NCI-H1092 (cell line): ENCODE measurements at regions not wholly inside any gene's neighbourhood (a gene's known extent, or its start where the extent isn't known, plus 50 kb on each side); places are given as distances from the start of the nearest gene placed in this dataset.

ENCODE experiments used
- DNase-seq: peaks from one replicate; lab custom pipeline; 2025; lab: John Stamatoyannopoulos, UW

GRCh38 chr15:95325763-95326404 lies 1004.6 kb upstream of the NR2F2 start:
- no peak for DNase-seq

GRCh38 chr15:95326431-95327182 lies 1003.9 kb upstream of the NR2F2 start:
- DNase-seq: peak; percentile 1

- no peak for DNase-seq
Observed at GRCh38 chr15:95327183-95327525, 1003.3 kb upstream of the NR2F2 start.

- no peak for DNase-seq
Observed at GRCh38 chr15:95327661-95328060, 1002.8 kb upstream of the NR2F2 start.

- DNase-seq: no peak
Observed at GRCh38 chr15:95328559-95328958, 1001.9 kb upstream of the NR2F2 start.

GRCh38 chr15:95329362-95329761 lies 1001.1 kb upstream of the NR2F2 start:
- DNase-seq: no peak

GRCh38 chr15:95341686-95342085 lies 988.8 kb upstream of the NR2F2 start:
- DNase-seq: no peak

- no peak for DNase-seq
Observed at GRCh38 chr15:95345867-95346266, 984.6 kb upstream of the NR2F2 start.

- no peak for DNase-seq
Observed at GRCh38 chr15:95346721-95347475, 983.6 kb upstream of the NR2F2 start.

GRCh38 chr15:95347837-95348236 lies 982.7 kb upstream of the NR2F2 start:
- DNase-seq: no peak

- no peak for DNase-seq
Observed at GRCh38 chr15:95350908-95351307, 979.6 kb upstream of the NR2F2 start.

- no peak for DNase-seq
Observed at GRCh38 chr15:95352631-95353187, 977.8 kb upstream of the NR2F2 start.

- DNase-seq: no peak
Observed at GRCh38 chr15:95353512-95353911, 977.0 kb upstream of the NR2F2 start.

GRCh38 chr15:95359966-95360365 lies 970.5 kb upstream of the NR2F2 start:
- DNase-seq: no peak

GRCh38 chr15:95362306-95362705 lies 968.2 kb upstream of the NR2F2 start:
- no peak for DNase-seq

GRCh38 chr15:95363646-95364045 lies 966.9 kb upstream of the NR2F2 start:
- DNase-seq: no peak

GRCh38 chr15:95365511-95366107 lies 964.9 kb upstream of the NR2F2 start:
- DNase-seq: no peak

GRCh38 chr15:95368191-95368590 lies 962.3 kb upstream of the NR2F2 start:
- DNase-seq: no peak

- no peak for DNase-seq
Observed at GRCh38 chr15:95368755-95369601, 961.5 kb upstream of the NR2F2 start.

- no peak for DNase-seq
Observed at GRCh38 chr15:95370291-95370690, 960.2 kb upstream of the NR2F2 start.

- DNase-seq: no peak
Observed at GRCh38 chr15:95371664-95372063, 958.8 kb upstream of the NR2F2 start.
